Keratinocyte (primary cell): ENCODE measurements at regions not wholly inside any gene's neighbourhood (a gene's known extent, or its start where the extent isn't known, plus 50 kb on each side); places are given as distances from the start of the nearest gene placed in this dataset.

ENCODE experiments used
- DNase-seq: peaks from one replicate; pipeline ENCODE4 v3.0.0-alpha.2; 2011; ENCODE audit warnings: low read depth, missing footprints, low spot score
- FAIRE-seq: peaks from 2 replicates; lab custom pipeline; 2011; peaks lifted over from hg19 to GRCh38; lab: Jason Lieb, UNC
- H2AFZ ChIP-seq: 2 replicates; pipeline ENCODE4 v1.6.0; 2012; ENCODE audit warnings: low read length, control low read depth, inconsistent platforms; ENCODE audit not compliant: control insufficient read depth
- H3K27ac ChIP-seq: 2 replicates; pipeline ENCODE4 v1.5.1; 2011; ENCODE audit warnings: low read length; ENCODE audit not compliant: control insufficient read depth, insufficient read depth
- H3K27me3 ChIP-seq: 3 replicates; pipeline ENCODE4 v1.6.0; 2011; ENCODE audit warnings: low read length; ENCODE audit not compliant: control insufficient read depth, insufficient read depth; ENCODE audit errors: extremely low read depth
- H3K36me3 ChIP-seq, 2 experiments: 2 replicates in 1 of 2; 3 replicates in 1 of 2; pipeline ENCODE4 v1.5.1; 2011; ENCODE audit warnings: low read length in 2 of 2, mild to moderate bottlenecking in 1 of 2; ENCODE audit not compliant: control insufficient read depth in 2 of 2, insufficient read depth in 2 of 2; ENCODE audit errors: extremely low read depth in 1 of 2
- H3K4me1 ChIP-seq: 3 replicates; pipeline ENCODE4 v1.5.1; 2011; ENCODE audit warnings: low read length; ENCODE audit not compliant: control insufficient read depth, insufficient read depth; ENCODE audit errors: extremely low read depth
- H3K4me2 ChIP-seq: 3 replicates; pipeline ENCODE4 v1.6.0; 2011; ENCODE audit warnings: low read depth, low read length; ENCODE audit not compliant: control insufficient read depth, insufficient read depth; ENCODE audit errors: extremely low read depth
- H3K4me3 ChIP-seq, 3 experiments: fragments of 200-600 bp in 1 of 3; sonication (generic) in 1 of 3; 2 replicates in 2 of 3; 3 replicates in 1 of 3; pipeline ENCODE4 v1.5.1; 2011 to 2016; ENCODE audit warnings: low read length in 3 of 3, mild to moderate bottlenecking in 3 of 3, control low read depth in 2 of 3, inconsistent platforms in 1 of 3, low read depth in 1 of 3, mixed read lengths in 1 of 3, mixed run types in 1 of 3, moderate library complexity in 1 of 3; ENCODE audit not compliant: control insufficient read depth in 2 of 3, insufficient read depth in 2 of 3; ENCODE audit errors: extremely low read depth in 1 of 3
- H3K79me2 ChIP-seq: 2 replicates; pipeline ENCODE4 v1.6.0; 2012; ENCODE audit warnings: low read length; ENCODE audit not compliant: control insufficient read depth, insufficient read depth
- H3K9ac ChIP-seq: 3 replicates; pipeline ENCODE4 v1.6.0; 2011; ENCODE audit warnings: low read length; ENCODE audit not compliant: control insufficient read depth, insufficient read depth; ENCODE audit errors: extremely low read depth
- H3K9me1 ChIP-seq: 3 replicates; pipeline ENCODE4 v1.6.0; 2011; ENCODE audit warnings: low read length; ENCODE audit not compliant: control insufficient read depth, insufficient read depth; ENCODE audit errors: extremely low read depth
- H3K9me3 ChIP-seq: 2 replicates; pipeline ENCODE4 v1.5.1; 2012; ENCODE audit warnings: low read depth, low read length; ENCODE audit not compliant: control insufficient read depth
- H4K20me1 ChIP-seq: 3 replicates; pipeline ENCODE4 v1.6.0; 2011; ENCODE audit warnings: low read length; ENCODE audit not compliant: control insufficient read depth, insufficient read depth; ENCODE audit errors: extremely low read depth
- EZH2 ChIP-seq: IDR thresholded peaks from one replicate; pipeline ENCODE4 v1.6.1; 2012; ENCODE audit warnings: inconsistent platforms, mild to moderate bottlenecking, low read length, moderate library complexity
- dilution Hi-C: fragments of 300-500 bp; cut with MboI; formaldehyde crosslinking; loops from one replicate; pipeline ENCODE4 v1.7.0; 2020; ENCODE audit warnings: low sequenced_read_pairs; ENCODE audit not compliant: extremely low pct_ligation_motif_present
- TF ChIP-seq, protein P1 (sequence below), 3 experiments: IDR thresholded peaks in 1 of 3; conservative IDR thresholded peaks in 1 of 3; optimal IDR thresholded peaks in 1 of 3; 2 replicates in 2 of 3; 3 replicates in 1 of 3; pipeline versions ENCODE3 to v1.5.1; 2011; ENCODE audit warnings: low read length in 3 of 3, mild to moderate bottlenecking in 3 of 3, moderate library complexity in 2 of 3, control low read depth in 1 of 3, inconsistent platforms in 1 of 3; ENCODE audit not compliant: insufficient read depth in 2 of 3; ENCODE audit errors: extremely low read depth in 1 of 3

DNA sequence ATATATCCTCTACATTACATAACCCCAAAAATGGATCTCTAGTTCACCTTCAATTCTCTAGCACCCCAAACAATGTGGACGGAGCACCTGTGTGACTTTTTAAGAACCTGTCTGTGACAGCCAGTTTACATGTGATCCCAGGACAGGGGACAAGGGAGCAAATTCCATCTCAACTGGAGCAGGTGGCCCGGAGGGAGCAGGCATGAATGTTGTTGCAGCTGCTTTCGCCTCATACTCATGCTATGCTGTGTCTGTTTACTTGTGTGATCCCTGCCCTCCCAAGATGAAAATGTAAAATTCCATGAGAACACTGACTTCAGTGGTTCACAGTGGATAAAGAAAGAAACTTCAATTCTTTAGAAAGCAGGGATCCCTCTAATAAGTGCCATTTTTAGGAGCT lies 600.3 kb downstream of the CDH26 start:
- Histone ChIP-seq H3K27ac (no peak overlapping the region), H3K4me2 (no peak overlapping the region), H3K4me3 (no peak overlapping the region), H3K9ac (no peak overlapping the region), H3K79me2 (no peaks in the 10 kb centered on the region), H3K27me3 (peaks cover 14% of the 10 kb centered on the region), H3K9me1 (no peaks in the 10 kb centered on the region), H3K4me1 (no peaks in the 10 kb centered on the region), H4K20me1 (no peaks in the 10 kb centered on the region), H3K36me3 (no peaks in the 10 kb centered on the region), H2AFZ (no peak overlapping the region), H3K9me3 (no peaks in the 10 kb centered on the region)
- DNase-seq, result no peak
- FAIRE-seq, result no peak
- dilution Hi-C loops, result no loop called here
- TF ChIP-seq, protein P1, sequence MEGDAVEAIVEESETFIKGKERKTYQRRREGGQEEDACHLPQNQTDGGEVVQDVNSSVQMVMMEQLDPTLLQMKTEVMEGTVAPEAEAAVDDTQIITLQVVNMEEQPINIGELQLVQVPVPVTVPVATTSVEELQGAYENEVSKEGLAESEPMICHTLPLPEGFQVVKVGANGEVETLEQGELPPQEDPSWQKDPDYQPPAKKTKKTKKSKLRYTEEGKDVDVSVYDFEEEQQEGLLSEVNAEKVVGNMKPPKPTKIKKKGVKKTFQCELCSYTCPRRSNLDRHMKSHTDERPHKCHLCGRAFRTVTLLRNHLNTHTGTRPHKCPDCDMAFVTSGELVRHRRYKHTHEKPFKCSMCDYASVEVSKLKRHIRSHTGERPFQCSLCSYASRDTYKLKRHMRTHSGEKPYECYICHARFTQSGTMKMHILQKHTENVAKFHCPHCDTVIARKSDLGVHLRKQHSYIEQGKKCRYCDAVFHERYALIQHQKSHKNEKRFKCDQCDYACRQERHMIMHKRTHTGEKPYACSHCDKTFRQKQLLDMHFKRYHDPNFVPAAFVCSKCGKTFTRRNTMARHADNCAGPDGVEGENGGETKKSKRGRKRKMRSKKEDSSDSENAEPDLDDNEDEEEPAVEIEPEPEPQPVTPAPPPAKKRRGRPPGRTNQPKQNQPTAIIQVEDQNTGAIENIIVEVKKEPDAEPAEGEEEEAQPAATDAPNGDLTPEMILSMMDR (optimal IDR thresholded peaks at IDR 0.05 in 1 of 3, IDR thresholded peaks at IDR 0.05 in 1 of 3, conservative IDR thresholded peaks at IDR 0.05 in 1 of 3; ENCODE audit: extremely low read depth in 1 of 3, insufficient read depth in 2 of 3, low read length in 3 of 3), result no peak
- TF ChIP-seq EZH2, result no peak

DNA sequence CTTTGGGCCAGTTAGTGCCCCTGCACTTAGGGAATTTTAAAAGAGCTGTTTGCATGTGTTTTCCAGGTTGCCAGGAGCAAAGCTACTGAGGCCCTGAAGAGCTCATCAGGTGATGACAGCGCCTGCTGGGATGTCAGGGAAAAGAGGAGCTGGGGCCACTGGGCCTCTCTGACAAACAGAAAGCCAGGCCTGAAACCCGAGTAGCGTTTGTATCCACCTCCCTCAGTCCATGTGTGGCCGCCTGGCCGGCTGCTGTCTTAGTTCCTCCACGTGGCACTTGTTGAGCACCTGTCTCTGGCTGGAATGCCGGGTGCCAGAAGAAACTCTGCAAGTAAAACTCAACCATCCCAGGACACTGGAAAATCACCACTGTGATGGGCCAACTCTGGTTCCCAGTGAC lies 601.2 kb downstream of the CDH26 start:
- Histone ChIP-seq H3K9me1 (no peaks in the 10 kb centered on the region), H3K4me1 (no peaks in the 10 kb centered on the region), H3K36me3 (no peaks in the 10 kb centered on the region), H3K27me3 (peaks cover 11% of the 10 kb centered on the region), H3K9ac (no peak overlapping the region), H3K4me3 (no peak overlapping the region), H3K4me2 (no peak overlapping the region), H3K79me2 (no peaks in the 10 kb centered on the region), H3K9me3 (no peaks in the 10 kb centered on the region), H3K27ac (no peak overlapping the region), H2AFZ (no peak overlapping the region), H4K20me1 (no peaks in the 10 kb centered on the region)
- FAIRE-seq (no peak), DNase-seq (no peak)
- TF ChIP-seq EZH2, result no peak
- TF ChIP-seq, protein P1 (optimal IDR thresholded peaks at IDR 0.05 in 1 of 3, IDR thresholded peaks at IDR 0.05 in 1 of 3, conservative IDR thresholded peaks at IDR 0.05 in 1 of 3; ENCODE audit: extremely low read depth in 1 of 3, insufficient read depth in 2 of 3, low read length in 3 of 3), result no peak
- dilution Hi-C loops, result no loop called here
